HG03520 (cell line): ENCODE measurements at regions not wholly inside any gene's neighbourhood (a gene's known extent, or its start where the extent isn't known, plus 50 kb on each side); places are given as distances from the start of the nearest gene placed in this dataset.

Experiments used
- ATAC-seq: cut with Tn5 transposase; IDR thresholded peaks from one replicate; pipeline ENCODE4 v1.9.1; 2021; ENCODE audit warnings: mild to moderate bottlenecking, moderate library complexity; ENCODE audit not compliant: unreplicated experiment

GRCh38 chr7:84502239-84502638, 307.6 kb upstream of the SEMA3A start:
- ATAC-seq, result no peak

GRCh38 chr7:84497873-84498272, 303.3 kb upstream of the SEMA3A start:
- ATAC-seq, result no peak

GRCh38 chr7:84495128-84495527, 300.5 kb upstream of the SEMA3A start:
- no peak for ATAC-seq

GRCh38 chr7:84492098-84493034, 297.8 kb upstream of the SEMA3A start:
- ATAC-seq, result no peak

- no peak for ATAC-seq
Measured at GRCh38 chr7:84490661-84491060, 296.1 kb upstream of the SEMA3A start.

- ATAC-seq, result no peak
Measured at GRCh38 chr7:84484502-84485079, 290.0 kb upstream of the SEMA3A start.

GRCh38 chr7:84482476-84482875, 287.9 kb upstream of the SEMA3A start:
- ATAC-seq, result no peak

- ATAC-seq, result no peak
Measured at GRCh38 chr7:84479059-84479458, 284.5 kb upstream of the SEMA3A start.

- no peak for ATAC-seq
Measured at GRCh38 chr7:84477786-84478478, 283.3 kb upstream of the SEMA3A start.

GRCh38 chr7:84474436-84474835, 279.8 kb upstream of the SEMA3A start:
- ATAC-seq, result no peak

GRCh38 chr7:84471576-84471975, 277.0 kb upstream of the SEMA3A start:
- no peak for ATAC-seq

GRCh38 chr7:84469034-84469433, 274.4 kb upstream of the SEMA3A start:
- no peak for ATAC-seq

GRCh38 chr7:84462259-84462658, 267.7 kb upstream of the SEMA3A start:
- no peak for ATAC-seq

GRCh38 chr7:84461093-84461492, 266.5 kb upstream of the SEMA3A start:
- no peak for ATAC-seq

GRCh38 chr7:84455788-84456187, 261.2 kb upstream of the SEMA3A start:
- no peak for ATAC-seq

- ATAC-seq, result no peak
Measured at GRCh38 chr7:84454174-84454959, 259.8 kb upstream of the SEMA3A start.

- ATAC-seq, result no peak
Measured at GRCh38 chr7:84452618-84453017, 258.0 kb upstream of the SEMA3A start.

- no peak for ATAC-seq
Measured at GRCh38 chr7:84450772-84451171, 256.2 kb upstream of the SEMA3A start.

- ATAC-seq, result no peak
Measured at GRCh38 chr7:84447636-84448293, 253.2 kb upstream of the SEMA3A start.

- no peak for ATAC-seq
Measured at GRCh38 chr7:84446991-84447480, 252.4 kb upstream of the SEMA3A start.
